ENCODE measurements at regions not wholly inside any gene's neighbourhood (a gene's known extent, or its start where the extent isn't known, plus 50 kb on each side); places are given as distances from the start of the nearest gene placed in this dataset.

- TF ChIP-seq, protein P1, sequence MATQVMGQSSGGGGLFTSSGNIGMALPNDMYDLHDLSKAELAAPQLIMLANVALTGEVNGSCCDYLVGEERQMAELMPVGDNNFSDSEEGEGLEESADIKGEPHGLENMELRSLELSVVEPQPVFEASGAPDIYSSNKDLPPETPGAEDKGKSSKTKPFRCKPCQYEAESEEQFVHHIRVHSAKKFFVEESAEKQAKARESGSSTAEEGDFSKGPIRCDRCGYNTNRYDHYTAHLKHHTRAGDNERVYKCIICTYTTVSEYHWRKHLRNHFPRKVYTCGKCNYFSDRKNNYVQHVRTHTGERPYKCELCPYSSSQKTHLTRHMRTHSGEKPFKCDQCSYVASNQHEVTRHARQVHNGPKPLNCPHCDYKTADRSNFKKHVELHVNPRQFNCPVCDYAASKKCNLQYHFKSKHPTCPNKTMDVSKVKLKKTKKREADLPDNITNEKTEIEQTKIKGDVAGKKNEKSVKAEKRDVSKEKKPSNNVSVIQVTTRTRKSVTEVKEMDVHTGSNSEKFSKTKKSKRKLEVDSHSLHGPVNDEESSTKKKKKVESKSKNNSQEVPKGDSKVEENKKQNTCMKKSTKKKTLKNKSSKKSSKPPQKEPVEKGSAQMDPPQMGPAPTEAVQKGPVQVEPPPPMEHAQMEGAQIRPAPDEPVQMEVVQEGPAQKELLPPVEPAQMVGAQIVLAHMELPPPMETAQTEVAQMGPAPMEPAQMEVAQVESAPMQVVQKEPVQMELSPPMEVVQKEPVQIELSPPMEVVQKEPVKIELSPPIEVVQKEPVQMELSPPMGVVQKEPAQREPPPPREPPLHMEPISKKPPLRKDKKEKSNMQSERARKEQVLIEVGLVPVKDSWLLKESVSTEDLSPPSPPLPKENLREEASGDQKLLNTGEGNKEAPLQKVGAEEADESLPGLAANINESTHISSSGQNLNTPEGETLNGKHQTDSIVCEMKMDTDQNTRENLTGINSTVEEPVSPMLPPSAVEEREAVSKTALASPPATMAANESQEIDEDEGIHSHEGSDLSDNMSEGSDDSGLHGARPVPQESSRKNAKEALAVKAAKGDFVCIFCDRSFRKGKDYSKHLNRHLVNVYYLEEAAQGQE (IDR thresholded peaks at IDR 0.05; ENCODE audit: low read depth): no peak
- no peak for TF ChIP-seq EP300 (IDR thresholded peaks at IDR 0.05; ENCODE audit: borderline replicate concordance)
- TF ChIP-seq RAD21 (IDR thresholded peaks at IDR 0.05; ENCODE audit: low read depth): peak; percentile 53
- 0 out of 2 replicates have a peak, but pooled peaks have one; percentile 48 for TF ChIP-seq NFIC (IDR thresholded peaks at IDR 0.05)
- TF ChIP-seq CREB1 (IDR thresholded peaks at IDR 0.05; ENCODE audit: low read depth): no peak
- TF ChIP-seq FOXM1 (IDR thresholded peaks at IDR 0.05; ENCODE audit: borderline replicate concordance, low read depth): no peak
Observed at GRCh38 chr4:31045724-31046318, 325.7 kb downstream of the PCDH7 start.

- TF ChIP-seq FOXM1 (IDR thresholded peaks at IDR 0.05; ENCODE audit: borderline replicate concordance, low read depth) (no peak), NFIC (IDR thresholded peaks at IDR 0.05) (no peak), ZBTB7A (IDR thresholded peaks at IDR 0.05; ENCODE audit: low read depth) (no peak), YY1 (IDR thresholded peaks at IDR 0.05; ENCODE audit: low read depth) (no peak), TAF1 (IDR thresholded peaks at IDR 0.05; ENCODE audit: low read depth) (no peak), CREB1 (IDR thresholded peaks at IDR 0.05; ENCODE audit: low read depth) (no peak), TEAD4 (IDR thresholded peaks at IDR 0.05) (no peak), TCF12 (IDR thresholded peaks at IDR 0.05; ENCODE audit: low read depth) (no peak), CEBPB (IDR thresholded peaks at IDR 0.05) (no peak), RAD21 (IDR thresholded peaks at IDR 0.05; ENCODE audit: low read depth) (no peak), EP300 (IDR thresholded peaks at IDR 0.05; ENCODE audit: borderline replicate concordance) (no peak), EGR1 (IDR thresholded peaks at IDR 0.05) (no peak)
- TF ChIP-seq, protein P2, sequence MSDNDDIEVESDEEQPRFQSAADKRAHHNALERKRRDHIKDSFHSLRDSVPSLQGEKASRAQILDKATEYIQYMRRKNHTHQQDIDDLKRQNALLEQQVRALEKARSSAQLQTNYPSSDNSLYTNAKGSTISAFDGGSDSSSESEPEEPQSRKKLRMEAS (IDR thresholded peaks at IDR 0.05): no peak
- TF ChIP-seq, protein P3, sequence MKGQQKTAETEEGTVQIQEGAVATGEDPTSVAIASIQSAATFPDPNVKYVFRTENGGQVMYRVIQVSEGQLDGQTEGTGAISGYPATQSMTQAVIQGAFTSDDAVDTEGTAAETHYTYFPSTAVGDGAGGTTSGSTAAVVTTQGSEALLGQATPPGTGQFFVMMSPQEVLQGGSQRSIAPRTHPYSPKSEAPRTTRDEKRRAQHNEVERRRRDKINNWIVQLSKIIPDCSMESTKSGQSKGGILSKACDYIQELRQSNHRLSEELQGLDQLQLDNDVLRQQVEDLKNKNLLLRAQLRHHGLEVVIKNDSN (IDR thresholded peaks at IDR 0.05): no peak
Observed at GRCh38 chr4:31051151-31051550, 331.0 kb downstream of the PCDH7 start.

DNA sequence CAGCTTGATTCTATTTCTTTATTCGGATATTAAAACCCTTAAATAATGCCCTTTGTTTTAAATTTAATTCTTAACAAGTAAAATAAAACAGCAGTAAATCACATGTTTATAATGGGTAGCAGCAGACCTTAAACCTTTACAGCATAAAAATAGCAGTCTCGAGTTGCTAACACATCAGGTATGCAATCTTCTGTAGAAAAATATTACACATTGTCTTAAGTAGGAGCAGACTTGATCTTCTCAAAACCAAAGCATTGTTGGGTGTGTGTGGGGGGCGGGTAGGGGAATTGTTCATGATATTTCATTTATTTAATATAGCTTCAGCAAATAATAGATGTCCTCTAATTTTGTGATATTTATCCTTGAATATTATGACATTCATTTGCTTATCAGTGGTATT is 331.4 kb downstream of the PCDH7 start:
- TF ChIP-seq FOXM1 (IDR thresholded peaks at IDR 0.05; ENCODE audit: borderline replicate concordance, low read depth): no peak
- TF ChIP-seq CEBPB (IDR thresholded peaks at IDR 0.05): no peak
- no peak for TF ChIP-seq EGR1 (IDR thresholded peaks at IDR 0.05)
- TF ChIP-seq RAD21 (IDR thresholded peaks at IDR 0.05; ENCODE audit: low read depth): no peak

DNA sequence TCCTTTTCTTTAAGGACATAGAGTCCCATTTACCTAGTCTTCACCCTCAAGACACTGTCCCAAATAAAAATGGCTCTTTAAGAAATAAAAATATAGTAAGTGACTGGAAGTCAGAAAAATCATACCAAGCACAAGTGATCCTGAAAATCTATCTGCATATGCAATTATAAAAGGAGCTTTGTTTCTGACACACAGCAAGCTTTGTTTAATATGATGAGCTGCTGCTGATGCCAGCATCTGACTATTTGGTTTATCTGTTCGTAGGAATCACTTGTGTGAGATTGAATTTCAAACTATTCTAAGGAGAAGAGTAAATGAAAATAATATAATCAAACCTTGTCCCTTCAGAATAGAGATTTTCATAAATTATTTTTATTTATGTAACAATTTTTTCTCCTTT is 332.4 kb downstream of the PCDH7 start:
- no peak for TF ChIP-seq EP300 (IDR thresholded peaks at IDR 0.05; ENCODE audit: borderline replicate concordance)
- no peak for TF ChIP-seq TCF12 (IDR thresholded peaks at IDR 0.05; ENCODE audit: low read depth)
- TF ChIP-seq FOXM1 (IDR thresholded peaks at IDR 0.05; ENCODE audit: borderline replicate concordance, low read depth): no peak
- TF ChIP-seq NFIC (IDR thresholded peaks at IDR 0.05): no peak

GRCh38 chr4:31053451-31053850 is 333.3 kb downstream of the PCDH7 start:
- no peak for TF ChIP-seq RAD21 (IDR thresholded peaks at IDR 0.05; ENCODE audit: low read depth)
- TF ChIP-seq, protein P3 (IDR thresholded peaks at IDR 0.05): no peak
- no peak for TF ChIP-seq ZBTB7A (IDR thresholded peaks at IDR 0.05; ENCODE audit: low read depth)
- no peak for TF ChIP-seq NFIC (IDR thresholded peaks at IDR 0.05)
- no peak for TF ChIP-seq TAF1 (IDR thresholded peaks at IDR 0.05; ENCODE audit: low read depth)
- TF ChIP-seq CREB1 (IDR thresholded peaks at IDR 0.05; ENCODE audit: low read depth): no peak
- TF ChIP-seq, protein P2 (IDR thresholded peaks at IDR 0.05): no peak
- no peak for TF ChIP-seq EGR1 (IDR thresholded peaks at IDR 0.05)
- no peak for TF ChIP-seq EP300 (IDR thresholded peaks at IDR 0.05; ENCODE audit: borderline replicate concordance)
- no peak for TF ChIP-seq TCF12 (IDR thresholded peaks at IDR 0.05; ENCODE audit: low read depth)
- TF ChIP-seq, protein P1 (IDR thresholded peaks at IDR 0.05; ENCODE audit: low read depth): no peak
- TF ChIP-seq TEAD4 (IDR thresholded peaks at IDR 0.05): no peak
- no peak for TF ChIP-seq YY1 (IDR thresholded peaks at IDR 0.05; ENCODE audit: low read depth)
- no peak for TF ChIP-seq CEBPB (IDR thresholded peaks at IDR 0.05)
- no peak for TF ChIP-seq FOXM1 (IDR thresholded peaks at IDR 0.05; ENCODE audit: borderline replicate concordance, low read depth)

DNA sequence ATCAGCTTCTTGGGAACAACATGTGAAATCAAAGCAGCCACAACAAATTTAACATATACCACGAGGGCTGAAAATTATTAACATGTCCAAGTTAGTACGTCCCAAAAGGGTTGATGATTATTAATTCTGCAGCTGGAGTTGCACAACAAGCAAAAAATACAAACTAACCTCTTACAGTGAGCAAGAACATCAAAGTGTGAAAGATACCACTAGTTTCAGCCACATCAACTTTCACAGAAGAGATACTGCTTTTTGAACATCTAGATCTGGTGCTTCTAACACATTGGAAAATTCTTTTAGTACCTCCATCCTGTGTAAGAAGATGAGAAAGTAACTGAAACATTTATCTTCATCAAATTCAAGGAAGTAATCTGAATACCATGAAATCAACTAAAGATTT is 334.1 kb downstream of the PCDH7 start:
- no peak for TF ChIP-seq TEAD4 (IDR thresholded peaks at IDR 0.05)
- no peak for TF ChIP-seq RAD21 (IDR thresholded peaks at IDR 0.05; ENCODE audit: low read depth)
- no peak for TF ChIP-seq NFIC (IDR thresholded peaks at IDR 0.05)
- TF ChIP-seq, protein P3 (IDR thresholded peaks at IDR 0.05): no peak
- TF ChIP-seq, protein P2 (IDR thresholded peaks at IDR 0.05): no peak
- TF ChIP-seq EGR1 (IDR thresholded peaks at IDR 0.05): no peak
- no peak for TF ChIP-seq FOXM1 (IDR thresholded peaks at IDR 0.05; ENCODE audit: borderline replicate concordance, low read depth)
